Peyer's patch (tissue), 4 donors: ENCODE measurements at regions not wholly inside any gene's neighbourhood (a gene's known extent, or its start where the extent isn't known, plus 50 kb on each side); places are given as distances from the start of the nearest gene placed in this dataset.

Experiments used
- DNase-seq, 3 donors: peaks; one replicate each; pipeline ENCODE4 v3.0.0-alpha.2; 2017 to 2019
- H3K27ac ChIP-seq, 4 donors: fragments of 200-600 bp; sonication (generic); one replicate each; pipeline ENCODE4 v1.5.1; 2016 to 2019
- H3K27me3 ChIP-seq, 2 donors: fragments of 200-600 bp; sonication (generic); one replicate each; pipeline ENCODE4 v1.5.1; 2019
- H3K36me3 ChIP-seq, 3 donors: fragments of 200-600 bp; sonication (generic); one replicate each; pipeline ENCODE4 v1.5.1; 2016 to 2019
- H3K4me1 ChIP-seq, 4 donors: fragments of 200-600 bp; sonication (generic); one replicate each; pipeline ENCODE4 v1.5.1; 2016 to 2019
- H3K4me3 ChIP-seq, 4 donors: fragments of 200-600 bp; sonication (generic); 1 replicate in 3 of 4; 2 replicates in 1 of 4; pipeline ENCODE4 v1.5.1; 2016 to 2019; ENCODE audit warnings: mild to moderate bottlenecking in 1 of 4
- H3K9me3 ChIP-seq, 4 donors: fragments of 200-600 bp; sonication (generic); one replicate each; pipeline ENCODE4 v1.5.1; 2016 to 2019; ENCODE audit warnings: mild to moderate bottlenecking in 1 of 4
- CTCF ChIP-seq, 6 experiments: fragments of 450-650 bp in 4 of 6; fragments of 200-600 bp in 2 of 6; sonication (generic) in 1 of 6; IDR thresholded peaks; one replicate each; pipeline ENCODE4 v1.5.1; 2017 to 2019; ENCODE audit warnings: antibody characterized with exemption in 6 of 6, mild to moderate bottlenecking in 3 of 6, moderate library complexity in 1 of 6
- POLR2A ChIP-seq, 2 donors: fragments of 450-650 bp; IDR thresholded peaks; one replicate each; pipeline ENCODE4 v1.5.1; 2017; ENCODE audit warnings: antibody characterized with exemption in 2 of 2, mild to moderate bottlenecking in 2 of 2, moderate library complexity in 2 of 2

- Histone ChIP-seq H3K4me3 (no peak overlapping the region), H3K27me3 (no peaks in the 10 kb centered on the region), H3K36me3 (no peaks in the 10 kb centered on the region), H3K4me1 (no peaks in the 10 kb centered on the region), H3K9me3 (no peaks in the 10 kb centered on the region), H3K27ac (no peak overlapping the region)
- no peak for DNase-seq
- no peak for TF ChIP-seq CTCF (IDR thresholded peaks at IDR 0.05)
- TF ChIP-seq POLR2A (IDR thresholded peaks at IDR 0.05) = no peak
Measured at GRCh38 chr10:108385963-108386362, 1221.5 kb upstream of the SORCS1 start.

DNA sequence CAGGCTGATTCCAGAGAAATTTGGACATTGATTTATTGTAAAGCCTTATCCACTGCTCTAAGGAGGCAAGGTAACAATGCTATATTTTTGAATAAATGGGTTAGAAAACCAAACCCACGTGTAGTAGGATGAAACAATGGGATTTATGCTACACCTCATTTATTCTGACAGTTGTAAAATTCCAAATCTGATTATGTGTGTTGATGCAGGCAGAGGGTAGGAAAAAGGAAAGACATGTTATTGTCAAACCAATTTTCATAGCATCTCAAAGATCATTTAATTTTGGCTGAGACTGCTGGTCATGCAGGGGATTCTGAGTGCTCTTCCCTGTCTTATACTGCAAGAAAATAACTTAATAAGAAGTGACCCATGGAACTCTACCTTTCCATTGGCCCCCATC lies 1219.9 kb upstream of the SORCS1 start:
- no peak for DNase-seq

GRCh38 chr10:108378779-108379178 lies 1214.3 kb upstream of the SORCS1 start:
- Histone ChIP-seq H3K4me3 (no peak overlapping the region), H3K36me3 (no peaks in the 10 kb centered on the region), H3K27ac (no peak overlapping the region), H3K4me1 (no peaks in the 10 kb centered on the region), H3K9me3 (no peaks in the 10 kb centered on the region), H3K27me3 (no peaks in the 10 kb centered on the region)
- no peak for TF ChIP-seq CTCF (IDR thresholded peaks at IDR 0.05)
- no peak for TF ChIP-seq POLR2A (IDR thresholded peaks at IDR 0.05)
- no peak for DNase-seq

More for the DNA sequence above, 1219.9 kb upstream of the SORCS1 start:
- no peaks in the 10 kb centered on the region for H3K36me3 ChIP-seq
- H3K27ac ChIP-seq = no peak overlapping the region
- H3K4me1 ChIP-seq = no peaks in the 10 kb centered on the region
- H3K4me3 ChIP-seq = no peak overlapping the region
- no peaks in the 10 kb centered on the region for H3K27me3 ChIP-seq
- no peak for TF ChIP-seq CTCF (IDR thresholded peaks at IDR 0.05)
- no peak for TF ChIP-seq POLR2A (IDR thresholded peaks at IDR 0.05)
- no peaks in the 10 kb centered on the region for H3K9me3 ChIP-seq

- Histone ChIP-seq H3K27ac (no peak overlapping the region), H3K4me1 (no peaks in the 10 kb centered on the region), H3K9me3 (no peaks in the 10 kb centered on the region), H3K4me3 (no peak overlapping the region), H3K27me3 (no peaks in the 10 kb centered on the region), H3K36me3 (no peaks in the 10 kb centered on the region)
- TF ChIP-seq POLR2A (IDR thresholded peaks at IDR 0.05) = no peak
- TF ChIP-seq CTCF (IDR thresholded peaks at IDR 0.05) = no peak
- no peak for DNase-seq
Measured at GRCh38 chr10:108375691-108376090, 1211.2 kb upstream of the SORCS1 start.

- TF ChIP-seq CTCF (IDR thresholded peaks at IDR 0.05) (no peak), POLR2A (IDR thresholded peaks at IDR 0.05) (no peak)
- DNase-seq = no peak
- Histone ChIP-seq H3K36me3 (no peaks in the 10 kb centered on the region), H3K4me3 (no peak overlapping the region), H3K27me3 (no peaks in the 10 kb centered on the region), H3K4me1 (no peaks in the 10 kb centered on the region), H3K27ac (no peak overlapping the region), H3K9me3 (no peaks in the 10 kb centered on the region)
Measured at GRCh38 chr10:108374991-108375390, 1210.5 kb upstream of the SORCS1 start.

- Histone ChIP-seq H3K4me3 (no peak overlapping the region), H3K27ac (no peak overlapping the region), H3K4me1 (no peaks in the 10 kb centered on the region), H3K36me3 (no peaks in the 10 kb centered on the region), H3K9me3 (no peaks in the 10 kb centered on the region), H3K27me3 (no peaks in the 10 kb centered on the region)
- no peak for TF ChIP-seq CTCF (IDR thresholded peaks at IDR 0.05)
- no peak for TF ChIP-seq POLR2A (IDR thresholded peaks at IDR 0.05)
- DNase-seq = no peak
Measured at GRCh38 chr10:108365541-108365940, 1201.0 kb upstream of the SORCS1 start.
